HG03558 (cell line): ENCODE measurements at regions not wholly inside any gene's neighbourhood (a gene's known extent, or its start where the extent isn't known, plus 50 kb on each side); places are given as distances from the start of the nearest gene placed in this dataset.

ENCODE experiments used
- ATAC-seq: cut with Tn5 transposase; IDR thresholded peaks from one replicate; pipeline ENCODE4 v1.9.1; 2021; ENCODE audit warnings: moderate number of reproducible peaks; ENCODE audit not compliant: unreplicated experiment; ENCODE audit errors: extremely low read depth

- no peak for ATAC-seq
Measured at GRCh38 chr4:119833611-119834010, 205.0 kb upstream of the PDE5A start.

GRCh38 chr4:119832776-119833175, 204.2 kb upstream of the PDE5A start:
- no peak for ATAC-seq

GRCh38 chr4:119829326-119829725, 200.7 kb upstream of the PDE5A start:
- ATAC-seq, result no peak

GRCh38 chr4:119825696-119826095, 197.1 kb upstream of the PDE5A start:
- ATAC-seq, result no peak

- no peak for ATAC-seq
Measured at GRCh38 chr4:119823891-119824290, 195.3 kb upstream of the PDE5A start.

- ATAC-seq, result no peak
Measured at GRCh38 chr4:119823045-119823444, 194.4 kb upstream of the PDE5A start.

- no peak for ATAC-seq
Measured at GRCh38 chr4:119816473-119816872, 187.9 kb upstream of the PDE5A start.

GRCh38 chr4:119810001-119810400, 181.4 kb upstream of the PDE5A start:
- ATAC-seq, result no peak

GRCh38 chr4:119804404-119804803, 175.8 kb upstream of the PDE5A start:
- no peak for ATAC-seq

GRCh38 chr4:119797238-119797894, 168.8 kb upstream of the PDE5A start:
- no peak for ATAC-seq

GRCh38 chr4:119795986-119796578, 167.5 kb upstream of the PDE5A start:
- no peak for ATAC-seq

- ATAC-seq, result no peak
Measured at GRCh38 chr4:119794681-119795080, 166.1 kb upstream of the PDE5A start.

- ATAC-seq, result no peak
Measured at GRCh38 chr4:119794113-119794512, 165.5 kb upstream of the PDE5A start.

- no peak for ATAC-seq
Measured at GRCh38 chr4:119788349-119789266, 160.0 kb upstream of the PDE5A start.

- ATAC-seq, result no peak
Measured at GRCh38 chr4:119785963-119786362, 157.4 kb upstream of the PDE5A start.

- no peak for ATAC-seq
Measured at GRCh38 chr4:119783189-119783983, 154.8 kb upstream of the PDE5A start.

GRCh38 chr4:119781044-119781443, 152.4 kb upstream of the PDE5A start:
- ATAC-seq, result no peak

- ATAC-seq, result no peak
Measured at GRCh38 chr4:119774840-119775239, 146.2 kb upstream of the PDE5A start.

GRCh38 chr4:119765951-119766350, 137.3 kb upstream of the PDE5A start:
- ATAC-seq, result no peak

GRCh38 chr4:119765469-119765868, 136.9 kb upstream of the PDE5A start:
- no peak for ATAC-seq
